Right lung (tissue), 2 donors: ENCODE measurements at regions not wholly inside any gene's neighbourhood (a gene's known extent, or its start where the extent isn't known, plus 50 kb on each side); places are given as distances from the start of the nearest gene placed in this dataset.
A peak's percentile ranks its signal among the peaks of the same experiment; 100 is the strongest.

Source experiments
- DNase-seq, 2 donors: peaks; one replicate each; pipeline ENCODE4 v3.0.0-alpha.2; 2013

- DNase-seq: no peak
These were observed 522.3 kb downstream of the MAT2B start for GRCh38 chr5:164027738-164028137.

GRCh38 chr5:164038128-164038783 is 532.8 kb downstream of the MAT2B start:
- DNase-seq: no peak

- DNase-seq: no peak
These were observed 535.7 kb downstream of the MAT2B start for GRCh38 chr5:164041105-164041504.

- DNase-seq: peak in 1 of 2 donors; percentile 9
These were observed 543.0 kb downstream of the MAT2B start for GRCh38 chr5:164048359-164048926.

GRCh38 chr5:164051745-164052144 is 546.3 kb downstream of the MAT2B start:
- no peak for DNase-seq

- DNase-seq: no peak
These were observed 547.2 kb downstream of the MAT2B start for GRCh38 chr5:164052536-164053093.

- DNase-seq: no peak
These were observed 547.7 kb downstream of the MAT2B start for GRCh38 chr5:164053123-164053522.

- DNase-seq: no peak
These were observed 549.0 kb downstream of the MAT2B start for GRCh38 chr5:164054461-164054860.

- no peak for DNase-seq
These were observed 551.7 kb downstream of the MAT2B start for GRCh38 chr5:164057121-164057520.

GRCh38 chr5:164058621-164059020 is 553.2 kb downstream of the MAT2B start:
- DNase-seq: no peak

- no peak for DNase-seq
These were observed 554.1 kb downstream of the MAT2B start for GRCh38 chr5:164059471-164059870.

- DNase-seq: no peak
These were observed 555.5 kb downstream of the MAT2B start for GRCh38 chr5:164060786-164061355.

GRCh38 chr5:164062304-164062703 is 556.9 kb downstream of the MAT2B start:
- DNase-seq: no peak

GRCh38 chr5:164065266-164065665 is 559.8 kb downstream of the MAT2B start:
- DNase-seq: no peak

GRCh38 chr5:164071671-164072070 is 566.3 kb downstream of the MAT2B start:
- no peak for DNase-seq

GRCh38 chr5:164073081-164073480 is 567.7 kb downstream of the MAT2B start:
- DNase-seq: no peak

- no peak for DNase-seq
These were observed 571.1 kb downstream of the MAT2B start for GRCh38 chr5:164076556-164076955.

- no peak for DNase-seq
These were observed 584.9 kb downstream of the MAT2B start for GRCh38 chr5:164090358-164090757.

GRCh38 chr5:164091836-164092235 is 586.4 kb downstream of the MAT2B start:
- DNase-seq: no peak

- no peak for DNase-seq
These were observed 588.9 kb downstream of the MAT2B start for GRCh38 chr5:164094291-164094690.

- no peak for DNase-seq
These were observed 592.3 kb downstream of the MAT2B start for GRCh38 chr5:164097749-164098148.

GRCh38 chr5:164098531-164098930 is 593.1 kb downstream of the MAT2B start:
- no peak for DNase-seq

- no peak for DNase-seq
These were observed 593.6 kb downstream of the MAT2B start for GRCh38 chr5:164098979-164099378.
